ENCODE measurements at regions not wholly inside any gene's neighbourhood (a gene's known extent, or its start where the extent isn't known, plus 50 kb on each side); places are given as distances from the start of the nearest gene placed in this dataset.

GRCh38 chr1:81605023-81605422 lies 195.7 kb upstream of the ADGRL2 start:
- Histone ChIP-seq H3K36me3 (no peaks in the 10 kb centered on the region), H3K27me3 (no peaks in the 10 kb centered on the region), H3K27ac (no peak overlapping the region), H3K4me1 (no peaks in the 10 kb centered on the region), H3K9me3 (no peaks in the 10 kb centered on the region), H3K4me3 (no peak overlapping the region)
- DNase-seq (ENCODE audit: low spot score) = no peak
- TF ChIP-seq, protein P1, sequence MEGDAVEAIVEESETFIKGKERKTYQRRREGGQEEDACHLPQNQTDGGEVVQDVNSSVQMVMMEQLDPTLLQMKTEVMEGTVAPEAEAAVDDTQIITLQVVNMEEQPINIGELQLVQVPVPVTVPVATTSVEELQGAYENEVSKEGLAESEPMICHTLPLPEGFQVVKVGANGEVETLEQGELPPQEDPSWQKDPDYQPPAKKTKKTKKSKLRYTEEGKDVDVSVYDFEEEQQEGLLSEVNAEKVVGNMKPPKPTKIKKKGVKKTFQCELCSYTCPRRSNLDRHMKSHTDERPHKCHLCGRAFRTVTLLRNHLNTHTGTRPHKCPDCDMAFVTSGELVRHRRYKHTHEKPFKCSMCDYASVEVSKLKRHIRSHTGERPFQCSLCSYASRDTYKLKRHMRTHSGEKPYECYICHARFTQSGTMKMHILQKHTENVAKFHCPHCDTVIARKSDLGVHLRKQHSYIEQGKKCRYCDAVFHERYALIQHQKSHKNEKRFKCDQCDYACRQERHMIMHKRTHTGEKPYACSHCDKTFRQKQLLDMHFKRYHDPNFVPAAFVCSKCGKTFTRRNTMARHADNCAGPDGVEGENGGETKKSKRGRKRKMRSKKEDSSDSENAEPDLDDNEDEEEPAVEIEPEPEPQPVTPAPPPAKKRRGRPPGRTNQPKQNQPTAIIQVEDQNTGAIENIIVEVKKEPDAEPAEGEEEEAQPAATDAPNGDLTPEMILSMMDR (IDR thresholded peaks at IDR 0.05) = no peak

GRCh38 chr1:81600878-81601622 lies 199.7 kb upstream of the ADGRL2 start:
- H3K4me1 ChIP-seq = no peaks in the 10 kb centered on the region
- no peaks in the 10 kb centered on the region for H3K27me3 ChIP-seq
- no peak overlapping the region for H3K4me3 ChIP-seq
- no peaks in the 10 kb centered on the region for H3K36me3 ChIP-seq
- H3K9me3 ChIP-seq = no peaks in the 10 kb centered on the region
- TF ChIP-seq, protein P1 (IDR thresholded peaks at IDR 0.05) = no peak
- H3K27ac ChIP-seq = no peak overlapping the region
- DNase-seq (ENCODE audit: low spot score) = no peak

- Histone ChIP-seq H3K27me3 (no peaks in the 10 kb centered on the region), H3K4me3 (no peak overlapping the region), H3K36me3 (no peaks in the 10 kb centered on the region), H3K4me1 (no peaks in the 10 kb centered on the region), H3K27ac (no peak overlapping the region), H3K9me3 (no peaks in the 10 kb centered on the region)
- no peak for DNase-seq (ENCODE audit: low spot score)
- TF ChIP-seq, protein P1 (IDR thresholded peaks at IDR 0.05) = no peak
Measured at GRCh38 chr1:81600363-81600762, 200.4 kb upstream of the ADGRL2 start.

DNA sequence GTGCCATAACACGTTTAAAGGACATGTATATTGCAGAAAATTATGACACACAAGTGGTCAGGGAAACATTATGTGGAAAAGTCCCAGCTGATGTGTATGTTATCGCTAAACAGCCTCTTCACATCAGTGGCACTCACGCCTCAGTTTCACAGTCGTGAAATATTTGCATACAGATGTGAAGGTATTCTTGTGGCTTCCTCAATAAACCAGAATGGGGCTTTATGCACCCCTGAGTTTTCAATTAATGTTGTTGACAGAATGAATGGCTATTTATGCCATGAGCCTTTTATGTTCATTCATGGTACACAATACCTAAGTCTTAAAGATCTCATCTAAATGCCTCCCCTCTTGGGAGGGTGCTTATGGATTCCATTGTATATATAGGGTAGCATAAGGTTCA lies 202.1 kb upstream of the ADGRL2 start:
- TF ChIP-seq, protein P1 (IDR thresholded peaks at IDR 0.05) = no peak
- no peak overlapping the region for H3K4me3 ChIP-seq

DNA sequence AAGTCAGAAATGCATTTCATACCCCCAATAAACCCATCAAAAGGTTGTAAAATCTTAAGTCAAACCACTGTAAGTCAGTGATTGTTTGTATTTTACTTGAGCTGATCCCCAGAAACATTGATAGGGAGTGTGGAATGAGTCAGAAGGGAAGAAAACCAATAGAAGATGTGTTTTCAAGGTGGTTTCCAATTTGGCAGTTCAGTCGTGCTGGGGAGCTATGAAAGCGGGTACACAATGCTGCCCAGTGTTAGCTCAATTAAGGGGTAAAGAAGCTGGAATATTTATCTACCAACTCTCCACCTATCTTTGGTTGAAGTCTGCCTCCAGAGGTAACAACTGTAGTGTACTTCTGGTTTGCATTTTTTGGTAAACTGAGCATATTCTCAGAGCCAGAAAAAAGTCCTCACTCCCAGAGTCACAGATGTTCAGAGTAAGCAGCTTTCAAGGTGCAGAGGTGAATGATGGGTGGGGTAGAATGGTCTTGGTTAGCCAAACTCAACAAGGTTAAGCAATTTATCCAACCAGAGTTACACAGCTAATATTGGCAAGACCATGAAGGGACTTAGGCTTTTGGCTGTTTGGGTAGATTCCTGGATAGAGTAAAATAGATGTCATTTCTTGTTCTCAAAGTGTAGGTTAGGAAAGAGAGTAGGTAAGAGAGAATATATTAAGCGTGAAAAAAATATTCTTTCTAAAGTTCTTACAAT lies 202.9 kb upstream of the ADGRL2 start:
- H3K4me1 ChIP-seq = no peaks in the 10 kb centered on the region
- no peaks in the 10 kb centered on the region for H3K27me3 ChIP-seq
- no peak overlapping the region for H3K27ac ChIP-seq
- H3K9me3 ChIP-seq = no peaks in the 10 kb centered on the region
- H3K4me3 ChIP-seq = no peak overlapping the region
- no peaks in the 10 kb centered on the region for H3K36me3 ChIP-seq
- DNase-seq (ENCODE audit: low spot score) = no peak
- TF ChIP-seq, protein P1 (IDR thresholded peaks at IDR 0.05) = no peak

More for the DNA sequence above, 202.1 kb upstream of the ADGRL2 start:
- Histone ChIP-seq H3K27me3 (no peaks in the 10 kb centered on the region), H3K9me3 (no peaks in the 10 kb centered on the region), H3K36me3 (no peaks in the 10 kb centered on the region), H3K4me1 (no peaks in the 10 kb centered on the region), H3K27ac (no peak overlapping the region)
- DNase-seq (ENCODE audit: low spot score) = no peak

Measured in right atrium auricular region (tissue), 2 donors.